Adrenal gland (tissue), 9 donors: ENCODE measurements at regions not wholly inside any gene's neighbourhood (a gene's known extent, or its start where the extent isn't known, plus 50 kb on each side); places are given as distances from the start of the nearest gene placed in this dataset.
A peak's percentile ranks its signal among the peaks of the same experiment; 100 is the strongest.

Experiments used
- DNase-seq, 7 donors: peaks; one replicate each; pipeline ENCODE4 v3.0.0-alpha.2; 2019 to 2020
- H3K27ac ChIP-seq, 5 donors: fragments of 200-600 bp; sonication (generic) in 4 of 5; 1 replicate in 3 of 5; 2 replicates in 2 of 5; pipeline versions ENCODE4 v1.5.1 to v1.8.0; 2016 to 2020; ENCODE audit warnings: mild to moderate bottlenecking in 1 of 5
- H3K27me3 ChIP-seq: fragments of 200-600 bp; 2 replicates; pipeline ENCODE4 v1.8.0; 2021
- H3K36me3 ChIP-seq, 2 donors: fragments of 200-600 bp; replicated peaks in 1 of 2; 1 replicate in 1 of 2; 2 replicates in 1 of 2; pipeline versions ENCODE4 v1.5.1 to v1.8.0; 2018 to 2022
- H3K4me1 ChIP-seq, 2 donors: fragments of 200-600 bp; replicated peaks in 1 of 2; 1 replicate in 1 of 2; 2 replicates in 1 of 2; pipeline versions ENCODE4 v1.5.1 to v1.8.0; 2018 to 2021
- H3K4me3 ChIP-seq, 4 donors: fragments of 200-600 bp; sonication (generic) in 3 of 4; one replicate each; pipeline ENCODE4 v1.5.1; 2016 to 2018
- H3K9me3 ChIP-seq, 3 donors: fragments of 200-600 bp; sonication (generic) in 1 of 3; replicated peaks in 1 of 3; 1 replicate in 2 of 3; 2 replicates in 1 of 3; pipeline versions ENCODE4 v1.5.1 to v1.8.0; 2016 to 2021
- POLR2A ChIP-seq, 2 donors: fragments of 450-650 bp; IDR thresholded peaks; one replicate each; pipeline ENCODE4 v1.6.1; 2017; ENCODE audit warnings: antibody characterized with exemption in 2 of 2, mild to moderate bottlenecking in 2 of 2, moderate library complexity in 1 of 2
- WGBS, 4 donors: extraction: QIAGEN DNeasy Blood & Tissue Kit in 2 of 4; methylation state at CpG; one replicate each; pipeline versions ENCODE4 v1.1.5 to v1.1.7; 2013 to 2017; 5-methylcytosine and 5-hydroxymethylcytosine counted together
- intact Hi-C, 2 donors: fragments of 100-400 bp; cut with DNase I; formaldehyde crosslinking; loops; one replicate each; pipeline versions ENCODE4 v1.14.1 to v1.15.0; 2022 to 2023
- TF ChIP-seq, protein P1 (sequence below), 6 experiments: fragments of 450-650 bp in 4 of 6; fragments of 200-600 bp in 2 of 6; sonication (generic) in 1 of 6; IDR thresholded peaks; 1 replicate in 5 of 6; 2 replicates in 1 of 6; pipeline versions ENCODE4 v1.5.1 to v1.8.0; 2016 to 2021; ENCODE audit warnings: antibody characterized with exemption in 6 of 6, mild to moderate bottlenecking in 2 of 6, moderate library complexity in 1 of 6
- donor health status: healthy with polysubstance abuse.
- donor health status: Bipolar disorder and iron deficiency.
- donor health status: DM: yes; HTN: yes; CAD: no.
- donor health status: DM: no; HTN: no; CAD: no.
- donor health status: DM: no; HTN: no; CAD: no.

DNA sequence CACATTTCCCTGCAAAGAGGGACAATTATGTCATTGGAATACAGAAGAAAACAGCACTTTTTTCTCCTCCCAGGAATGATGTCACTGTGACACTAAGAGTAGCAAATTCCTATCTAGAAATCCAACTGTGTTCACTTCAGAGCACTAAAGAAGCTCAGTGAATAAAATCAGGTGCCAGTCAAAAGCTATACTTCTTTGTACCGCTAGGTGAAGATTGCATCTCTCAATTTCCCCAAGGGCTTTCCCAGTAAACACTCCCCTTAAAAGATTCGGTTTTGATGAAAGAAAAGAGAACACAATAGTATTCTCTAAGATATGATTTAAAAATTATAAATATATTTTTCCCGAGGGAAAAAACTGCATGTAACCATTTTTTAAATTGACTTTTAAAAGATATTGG, 104.7 kb upstream of the MID1 start:
- H3K36me3 ChIP-seq = no peaks in the 10 kb centered on the region
- 33 to 49% (median 43%) methylated on average over 3 of the region's 3 CpGs for WGBS, 4 donors
- TF ChIP-seq, protein P1, sequence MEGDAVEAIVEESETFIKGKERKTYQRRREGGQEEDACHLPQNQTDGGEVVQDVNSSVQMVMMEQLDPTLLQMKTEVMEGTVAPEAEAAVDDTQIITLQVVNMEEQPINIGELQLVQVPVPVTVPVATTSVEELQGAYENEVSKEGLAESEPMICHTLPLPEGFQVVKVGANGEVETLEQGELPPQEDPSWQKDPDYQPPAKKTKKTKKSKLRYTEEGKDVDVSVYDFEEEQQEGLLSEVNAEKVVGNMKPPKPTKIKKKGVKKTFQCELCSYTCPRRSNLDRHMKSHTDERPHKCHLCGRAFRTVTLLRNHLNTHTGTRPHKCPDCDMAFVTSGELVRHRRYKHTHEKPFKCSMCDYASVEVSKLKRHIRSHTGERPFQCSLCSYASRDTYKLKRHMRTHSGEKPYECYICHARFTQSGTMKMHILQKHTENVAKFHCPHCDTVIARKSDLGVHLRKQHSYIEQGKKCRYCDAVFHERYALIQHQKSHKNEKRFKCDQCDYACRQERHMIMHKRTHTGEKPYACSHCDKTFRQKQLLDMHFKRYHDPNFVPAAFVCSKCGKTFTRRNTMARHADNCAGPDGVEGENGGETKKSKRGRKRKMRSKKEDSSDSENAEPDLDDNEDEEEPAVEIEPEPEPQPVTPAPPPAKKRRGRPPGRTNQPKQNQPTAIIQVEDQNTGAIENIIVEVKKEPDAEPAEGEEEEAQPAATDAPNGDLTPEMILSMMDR (IDR thresholded peaks at IDR 0.05) = peak in 4 of 6 experiments; percentile 12 to 49 (median 18)
- no peak for TF ChIP-seq POLR2A (IDR thresholded peaks at IDR 0.05)
- H3K27me3 ChIP-seq = peaks cover 9% of the 10 kb centered on the region
- H3K9me3 ChIP-seq = no peaks in the 10 kb centered on the region
- intact Hi-C loops = loop anchor here in 1 of 2 donors (10.0 kb wide), 1 partner anchor 540 kb away; no protein-coding TSS in a partner anchor
- DNase-seq = no peak
- no peaks in the 10 kb centered on the region for H3K4me1 ChIP-seq
- no peak overlapping the region for H3K27ac ChIP-seq
- no peak overlapping the region for H3K4me3 ChIP-seq

DNA sequence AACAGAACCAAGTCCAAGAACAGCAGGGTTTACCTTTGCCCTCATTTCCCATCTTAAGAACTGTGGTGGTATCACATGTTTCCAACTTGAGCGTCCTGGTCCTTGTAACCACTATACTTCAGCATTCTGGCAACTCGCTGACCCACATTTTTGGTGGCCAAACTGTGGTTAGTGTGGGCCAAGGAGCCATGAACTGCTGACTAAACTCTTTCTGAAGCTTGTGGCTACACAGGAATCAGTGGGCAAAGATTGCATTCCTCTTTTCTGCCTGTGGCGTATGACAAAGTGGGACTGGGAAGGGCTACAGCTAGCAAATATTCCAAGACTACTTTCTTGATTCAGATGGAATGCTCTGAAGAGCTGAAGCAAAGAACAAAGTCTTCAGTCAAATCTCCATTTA, 106.3 kb upstream of the MID1 start:
- no peaks in the 10 kb centered on the region for H3K36me3 ChIP-seq
- intact Hi-C loops = loop anchor here in 1 of 2 donors (10.0 kb wide), 1 partner anchor 542 kb away; no protein-coding TSS in a partner anchor
- no peaks in the 10 kb centered on the region for H3K9me3 ChIP-seq
- WGBS, 4 donors = 65 to 100% (median 84%) methylated on average over 2 to 3 of the region's 3 CpGs
- DNase-seq = no peak
- TF ChIP-seq, protein P1 (IDR thresholded peaks at IDR 0.05) = no peak
- TF ChIP-seq POLR2A (IDR thresholded peaks at IDR 0.05) = no peak
- no peak overlapping the region for H3K4me3 ChIP-seq
- no peaks in the 10 kb centered on the region for H3K4me1 ChIP-seq
- no peak overlapping the region for H3K27ac ChIP-seq
- H3K27me3 ChIP-seq = peaks cover 9% of the 10 kb centered on the region

DNA sequence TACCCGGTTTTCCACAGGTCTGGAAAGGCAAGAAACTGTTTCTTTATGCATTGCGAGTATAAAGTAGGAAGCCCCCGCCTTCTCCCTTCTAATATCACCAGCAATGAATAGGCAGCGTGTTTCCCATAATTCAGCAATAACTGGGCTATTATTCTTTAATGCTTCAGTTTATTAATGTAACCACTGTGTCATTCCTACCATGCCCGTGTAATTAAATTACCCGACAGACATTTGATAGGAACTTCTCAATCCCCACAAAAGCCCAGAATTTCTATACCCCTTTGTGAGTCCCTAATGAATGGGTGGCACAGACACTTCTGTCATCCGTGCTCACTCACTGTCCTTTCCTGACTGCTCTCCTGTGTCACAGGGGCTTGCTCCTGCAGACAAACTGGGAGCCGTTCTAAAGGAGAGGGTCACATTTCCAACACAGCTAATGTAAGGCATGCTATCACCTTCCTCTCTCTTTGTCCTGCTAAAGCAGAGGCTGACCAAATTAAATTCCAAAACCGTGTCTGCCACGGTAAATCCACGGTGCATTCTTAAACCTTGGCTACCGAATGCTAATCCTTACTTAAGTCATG, 108.5 kb upstream of the MID1 start:
- DNase-seq = no peak
- no peak overlapping the region for H3K4me3 ChIP-seq
- no peaks in the 10 kb centered on the region for H3K9me3 ChIP-seq
- peaks cover 9% of the 10 kb centered on the region for H3K27me3 ChIP-seq
- H3K36me3 ChIP-seq = no peaks in the 10 kb centered on the region
- 67 to 83% (median 75%) methylated on average over 11 to 12 of the region's 12 CpGs for WGBS, 4 donors
- no peaks in the 10 kb centered on the region for H3K4me1 ChIP-seq
- no peak overlapping the region for H3K27ac ChIP-seq
- TF ChIP-seq POLR2A (IDR thresholded peaks at IDR 0.05) = no peak
- TF ChIP-seq, protein P1 (IDR thresholded peaks at IDR 0.05) = no peak
- intact Hi-C loops = loop anchor here in 1 of 2 donors (10.0 kb wide), 1 partner anchor 544 kb away; no protein-coding TSS in a partner anchor

DNA sequence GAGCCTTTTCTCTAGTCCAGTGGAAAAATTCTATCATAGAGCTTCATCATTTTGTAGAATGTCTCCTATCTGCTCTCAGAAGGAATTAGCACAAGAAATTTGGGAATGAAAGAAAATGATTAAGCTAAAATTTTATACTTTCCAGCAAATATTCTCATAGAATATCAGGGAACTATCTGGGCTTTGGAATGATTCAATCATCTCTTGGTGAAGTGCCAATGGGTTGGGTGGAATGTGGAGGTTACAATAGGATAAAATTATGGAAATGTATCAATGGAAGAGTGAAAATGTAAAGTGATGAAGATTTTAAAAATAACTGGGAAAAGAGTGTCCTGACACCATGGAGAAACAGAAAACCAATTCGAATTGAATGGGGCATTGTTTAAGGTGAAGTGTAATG, 119.0 kb upstream of the MID1 start:
- H3K4me1 ChIP-seq = no peaks in the 10 kb centered on the region
- H3K27ac ChIP-seq = no peak overlapping the region
- no peak for DNase-seq
- WGBS, 4 donors = 49 to 100% (median 82%) methylated on average over 1 of the region's 1 CpG
- TF ChIP-seq, protein P1 (IDR thresholded peaks at IDR 0.05) = no peak
- TF ChIP-seq POLR2A (IDR thresholded peaks at IDR 0.05) = no peak
- H3K9me3 ChIP-seq = no peaks in the 10 kb centered on the region
- intact Hi-C loops = no loop called here
- H3K36me3 ChIP-seq = no peaks in the 10 kb centered on the region
- H3K4me3 ChIP-seq = no peak overlapping the region
- no peaks in the 10 kb centered on the region for H3K27me3 ChIP-seq
